A673 (cell line): ENCODE measurements at regions not wholly inside any gene's neighbourhood (a gene's known extent, or its start where the extent isn't known, plus 50 kb on each side); places are given as distances from the start of the nearest gene placed in this dataset.

Experiments
- EZH2 ChIP-seq: fragments of 200-600 bp; sonication (generic); IDR thresholded peaks from 2 replicates; pipeline ENCODE4 v1.6.1; 2017; ENCODE audit warnings: borderline replicate concordance, low read depth, mild to moderate bottlenecking, mixed read lengths, antibody characterized with exemption, low read length; ENCODE audit not compliant: poor library complexity, severe bottlenecking
- TF ChIP-seq, protein P1 (sequence below): fragments of 300-800, 200-600 bp; sonication (generic); conservative IDR thresholded peaks from 2 replicates; pipeline ENCODE4 v1.5.1; 2017; ENCODE audit warnings: low read depth, mild to moderate bottlenecking, antibody characterized with exemption, low read length, moderate library complexity, mixed read lengths

DNA sequence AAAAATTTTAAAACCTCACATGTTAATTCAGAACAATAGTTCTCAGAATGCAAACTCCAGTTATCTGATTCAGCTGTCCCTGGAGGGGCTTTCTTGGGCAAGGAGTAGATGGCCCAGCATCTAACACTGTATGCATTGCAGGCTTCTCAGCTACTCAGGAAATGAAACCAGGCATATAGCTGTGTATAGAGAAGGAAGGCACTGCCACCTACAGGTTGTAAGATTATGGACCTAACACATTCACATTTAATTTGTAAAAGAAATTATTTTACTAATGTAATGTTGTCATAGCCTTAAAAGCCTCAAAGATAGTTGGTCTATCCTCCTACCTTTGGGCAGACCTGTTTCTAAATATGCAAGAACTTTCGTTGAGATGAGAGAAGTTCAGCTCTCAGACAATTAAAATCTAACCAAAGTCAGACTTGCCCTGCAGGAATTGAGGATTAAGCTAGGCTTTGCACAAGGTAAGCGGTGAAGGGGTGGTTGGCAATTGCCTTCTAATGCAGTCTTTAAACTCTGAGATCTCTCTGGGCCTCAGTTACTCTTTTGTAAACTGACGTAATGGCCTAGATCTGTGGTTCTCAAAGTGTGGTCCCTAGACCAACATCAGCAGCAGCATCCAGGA, 132.8 kb upstream of the SLC24A5 start:
- TF ChIP-seq, protein P1, sequence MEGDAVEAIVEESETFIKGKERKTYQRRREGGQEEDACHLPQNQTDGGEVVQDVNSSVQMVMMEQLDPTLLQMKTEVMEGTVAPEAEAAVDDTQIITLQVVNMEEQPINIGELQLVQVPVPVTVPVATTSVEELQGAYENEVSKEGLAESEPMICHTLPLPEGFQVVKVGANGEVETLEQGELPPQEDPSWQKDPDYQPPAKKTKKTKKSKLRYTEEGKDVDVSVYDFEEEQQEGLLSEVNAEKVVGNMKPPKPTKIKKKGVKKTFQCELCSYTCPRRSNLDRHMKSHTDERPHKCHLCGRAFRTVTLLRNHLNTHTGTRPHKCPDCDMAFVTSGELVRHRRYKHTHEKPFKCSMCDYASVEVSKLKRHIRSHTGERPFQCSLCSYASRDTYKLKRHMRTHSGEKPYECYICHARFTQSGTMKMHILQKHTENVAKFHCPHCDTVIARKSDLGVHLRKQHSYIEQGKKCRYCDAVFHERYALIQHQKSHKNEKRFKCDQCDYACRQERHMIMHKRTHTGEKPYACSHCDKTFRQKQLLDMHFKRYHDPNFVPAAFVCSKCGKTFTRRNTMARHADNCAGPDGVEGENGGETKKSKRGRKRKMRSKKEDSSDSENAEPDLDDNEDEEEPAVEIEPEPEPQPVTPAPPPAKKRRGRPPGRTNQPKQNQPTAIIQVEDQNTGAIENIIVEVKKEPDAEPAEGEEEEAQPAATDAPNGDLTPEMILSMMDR, result peak; percentile 73
- no peak for TF ChIP-seq EZH2
